Inferior parietal cortex (tissue), 1 donor: ENCODE measurements at regions not wholly inside any gene's neighbourhood (a gene's known extent, or its start where the extent isn't known, plus 50 kb on each side); places are given as distances from the start of the nearest gene placed in this dataset.
"Not testable (repeated sequence)": the region's sequence is repeated elsewhere in the genome, so short reads cannot be mapped to it uniquely, and the experiment has no call there.

ENCODE experiments used
- DNase-seq: peaks from one replicate; pipeline ENCODE4 v3.0.0-alpha.2; 2016; ENCODE audit errors: extremely low spot score

DNA sequence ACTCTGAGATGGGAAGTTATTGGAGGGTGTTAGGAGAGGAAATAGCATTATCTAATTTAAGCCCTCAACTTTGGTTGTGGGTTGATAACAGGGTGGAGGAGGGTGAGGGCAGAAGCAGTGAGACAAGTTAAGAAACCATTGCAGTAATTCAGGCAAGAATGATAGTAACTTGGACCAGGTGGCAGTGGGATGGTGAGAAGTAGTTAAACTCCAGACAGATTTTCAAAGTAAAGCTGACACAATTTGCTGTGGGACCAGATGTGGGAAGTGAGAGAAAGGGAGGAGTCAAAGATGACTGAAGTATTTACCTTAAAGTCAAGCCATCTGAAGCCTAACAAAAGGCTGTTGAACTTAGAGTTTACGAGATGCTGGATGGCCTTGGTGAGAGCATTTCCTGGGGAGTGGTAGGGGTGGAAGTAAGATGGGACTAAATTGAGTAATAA, 163.2 kb upstream of the KLF7 start:
- no peak for DNase-seq

DNA sequence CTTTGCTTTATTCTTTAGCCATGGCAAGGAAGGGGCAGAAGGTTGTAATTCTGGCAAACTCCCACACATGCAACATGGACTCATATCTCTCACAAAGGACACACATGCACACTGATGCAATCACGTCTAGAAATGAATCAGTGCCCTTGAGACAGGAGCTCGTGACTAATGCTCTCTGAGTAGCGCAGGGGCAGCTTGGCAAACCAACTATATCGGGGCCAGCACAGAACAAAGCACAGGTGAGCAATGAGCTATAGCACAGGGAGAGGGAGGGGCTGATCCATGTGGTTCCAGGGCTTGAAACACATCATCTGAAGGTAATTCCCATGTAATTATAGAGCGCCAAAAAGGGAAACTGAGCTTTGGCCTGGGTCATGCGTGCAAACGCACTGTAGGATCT, 165.2 kb upstream of the KLF7 start:
- no peak for DNase-seq

DNA sequence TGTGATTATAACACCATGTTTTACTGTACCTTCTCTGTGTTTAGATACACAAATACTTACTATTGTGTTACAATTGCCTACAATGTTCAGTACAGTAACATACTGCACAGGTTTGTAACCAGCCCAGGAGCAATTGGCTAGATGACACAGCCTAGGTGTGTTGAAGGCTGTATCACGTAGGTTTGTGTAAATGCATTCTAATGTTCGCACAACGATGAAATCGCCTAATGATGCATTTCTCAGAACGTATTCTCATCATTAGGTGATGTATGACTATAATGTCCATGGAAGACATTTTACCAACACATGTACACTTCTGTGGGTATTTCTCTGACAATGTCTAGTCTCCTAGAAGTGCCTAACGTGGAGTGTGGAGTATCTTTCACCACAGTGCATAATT, 165.9 kb upstream of the KLF7 start:
- DNase-seq: no peak

DNA sequence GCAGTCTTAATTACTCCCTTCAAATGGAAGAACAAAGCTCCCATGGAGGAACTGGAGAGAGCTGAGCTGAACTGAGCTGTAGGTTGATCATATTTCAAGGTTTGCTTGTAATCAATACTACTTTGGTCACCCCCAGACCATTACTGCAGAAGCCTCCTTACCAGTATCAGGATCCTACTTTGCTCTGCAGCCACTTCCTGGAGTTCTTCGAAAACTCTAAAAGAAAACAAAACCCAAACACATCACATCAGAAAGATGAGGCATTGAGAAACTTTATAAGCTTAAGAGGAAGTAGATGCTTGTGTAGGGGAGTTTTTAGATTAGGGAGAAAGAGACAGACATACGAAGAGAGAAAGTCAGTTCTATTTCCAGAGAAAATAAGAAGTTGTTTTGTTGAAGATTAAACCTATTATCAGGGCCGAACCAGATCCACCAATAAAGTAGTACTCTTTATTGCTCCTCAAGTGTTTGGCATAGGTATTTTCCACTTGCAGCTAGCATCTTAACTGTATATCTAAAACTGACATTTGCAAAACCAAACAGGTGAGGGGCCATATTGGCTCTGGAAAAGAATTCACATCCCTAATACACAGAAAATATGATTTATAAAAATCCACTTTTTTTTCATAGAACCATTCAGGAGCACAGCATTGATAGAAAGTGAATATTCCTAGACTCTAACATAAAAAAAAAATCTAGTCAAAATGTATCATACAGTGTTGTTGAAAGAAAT, 166.9 kb upstream of the KLF7 start:
- no peak for DNase-seq

DNA sequence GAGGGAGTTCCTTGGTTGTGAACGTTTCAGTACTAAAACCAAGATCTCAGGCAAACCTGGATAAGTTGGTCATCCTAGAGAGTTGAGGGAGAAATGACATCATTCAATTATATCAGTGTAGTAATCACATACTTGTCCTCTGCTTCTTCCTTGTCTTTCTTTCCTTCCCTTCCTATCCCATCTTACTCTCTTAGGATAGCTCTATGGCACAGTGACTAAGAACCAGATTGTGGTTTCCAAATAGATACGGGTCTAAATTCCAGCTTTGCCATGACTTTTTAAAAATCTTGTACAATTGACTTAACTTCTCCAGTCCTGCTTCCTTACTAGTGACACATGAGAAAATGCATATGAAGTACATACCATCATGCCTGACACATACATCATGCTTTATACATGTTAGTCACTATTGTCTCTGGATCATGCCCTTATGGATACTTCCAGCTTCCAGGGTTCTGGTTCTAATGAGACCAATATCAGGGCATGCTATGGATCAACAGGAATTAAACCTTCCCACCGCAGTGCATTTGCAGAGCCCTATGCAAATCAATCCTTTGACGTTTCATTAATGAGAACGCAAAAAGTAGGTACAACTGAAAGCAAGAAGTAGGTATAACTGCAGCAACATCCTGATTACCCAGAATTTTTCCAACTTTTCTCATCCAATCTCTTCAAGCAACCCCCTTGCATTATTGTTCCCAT, 168.0 kb upstream of the KLF7 start:
- DNase-seq: no peak

DNA sequence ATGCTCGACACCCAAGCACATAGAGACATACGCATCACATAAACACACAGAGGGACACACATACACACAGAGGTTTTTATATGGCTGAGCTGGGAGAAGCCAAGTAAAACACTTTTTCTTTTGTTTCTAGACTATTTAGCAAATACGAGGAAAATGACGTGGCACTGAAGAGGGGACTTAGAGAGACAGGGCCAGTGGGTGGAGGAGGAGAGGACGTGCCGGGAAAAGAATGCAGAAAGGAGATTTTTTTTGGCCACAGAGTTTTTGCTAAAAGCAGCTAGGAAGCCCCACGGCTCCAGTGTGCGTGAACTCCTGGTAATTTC, 168.5 kb upstream of the KLF7 start:
- DNase-seq: no peak

DNA sequence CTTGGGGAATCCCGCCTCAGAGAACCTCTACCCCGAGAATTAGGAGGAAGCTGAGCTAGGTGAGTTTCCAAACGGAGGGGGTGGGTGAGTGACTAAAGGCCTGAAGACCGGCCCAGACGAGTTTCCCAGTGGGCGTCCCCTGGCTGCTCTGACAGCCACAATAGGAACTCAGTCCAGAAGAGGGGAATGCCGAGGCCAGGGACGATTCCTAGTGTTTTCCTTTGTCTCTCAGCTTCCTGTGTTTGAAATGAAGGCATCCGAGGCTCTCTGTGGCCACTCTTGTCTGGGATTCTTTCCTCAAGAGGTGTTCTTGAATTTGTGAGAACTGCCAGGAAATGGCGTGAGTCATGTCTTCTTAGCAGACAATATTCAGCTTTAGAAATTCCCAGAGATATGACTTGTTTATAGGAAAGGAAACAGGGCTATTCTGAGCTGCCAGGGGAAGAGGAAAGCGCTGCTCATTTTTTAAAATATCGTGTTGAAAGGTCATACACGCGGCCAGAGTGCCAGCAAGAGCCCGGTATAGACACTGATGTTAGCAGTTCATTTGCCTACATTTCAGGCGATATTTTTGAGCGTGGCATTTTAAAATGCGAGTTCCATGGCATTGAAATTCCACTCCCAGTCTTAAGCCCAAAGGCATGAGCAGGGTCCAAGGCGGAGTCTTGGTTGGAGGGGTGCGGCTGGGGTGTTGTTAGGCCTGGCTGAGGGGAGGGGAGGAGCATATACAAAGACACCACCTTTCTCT, 169.1 kb upstream of the KLF7 start:
- DNase-seq: no peak

DNA sequence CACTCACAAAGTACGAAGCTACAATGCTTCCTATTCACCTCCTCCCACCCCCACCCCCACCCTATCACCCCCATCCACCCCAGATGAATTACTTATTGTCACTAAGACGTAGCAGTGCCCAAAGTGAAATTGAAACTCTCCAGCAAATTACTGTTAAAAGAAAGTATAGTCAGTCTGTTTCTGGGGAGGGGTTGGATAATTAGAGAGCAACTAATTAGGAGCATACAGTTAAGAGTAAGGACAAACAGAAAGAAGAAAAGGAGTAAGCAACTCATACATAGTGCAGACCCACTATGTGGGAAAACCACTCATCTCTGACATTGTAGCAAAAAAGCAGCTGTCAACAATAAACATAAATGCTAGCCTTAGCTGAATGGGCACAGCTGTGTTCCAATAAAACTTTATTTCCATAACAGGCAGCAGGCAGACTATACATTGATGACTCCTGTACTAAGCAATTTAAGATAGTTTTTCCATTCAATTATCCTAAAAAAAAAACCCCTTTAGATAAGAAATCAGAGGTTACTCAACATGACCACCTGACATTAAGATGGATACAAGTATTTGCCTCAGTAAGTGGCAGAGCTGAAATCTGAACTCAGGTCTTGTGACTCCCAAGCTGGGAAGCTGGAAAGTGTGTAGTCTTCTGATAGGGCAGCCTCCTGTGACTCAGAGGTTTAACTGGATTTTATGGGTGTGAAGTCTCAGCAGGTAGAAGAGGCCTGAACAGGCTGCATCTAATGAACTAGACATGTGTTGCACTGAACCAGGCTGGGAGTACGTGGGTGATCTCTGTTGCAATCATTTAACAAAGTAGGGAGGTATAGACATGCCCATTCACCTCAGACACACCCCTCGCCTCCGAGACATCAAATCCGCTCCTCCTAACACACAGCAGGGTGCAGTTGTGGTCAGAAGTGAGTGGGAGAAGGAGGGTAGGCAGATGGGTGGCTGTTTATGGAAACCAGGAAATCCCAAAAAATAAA, 171.8 kb upstream of the KLF7 start:
- DNase-seq: no peak

DNA sequence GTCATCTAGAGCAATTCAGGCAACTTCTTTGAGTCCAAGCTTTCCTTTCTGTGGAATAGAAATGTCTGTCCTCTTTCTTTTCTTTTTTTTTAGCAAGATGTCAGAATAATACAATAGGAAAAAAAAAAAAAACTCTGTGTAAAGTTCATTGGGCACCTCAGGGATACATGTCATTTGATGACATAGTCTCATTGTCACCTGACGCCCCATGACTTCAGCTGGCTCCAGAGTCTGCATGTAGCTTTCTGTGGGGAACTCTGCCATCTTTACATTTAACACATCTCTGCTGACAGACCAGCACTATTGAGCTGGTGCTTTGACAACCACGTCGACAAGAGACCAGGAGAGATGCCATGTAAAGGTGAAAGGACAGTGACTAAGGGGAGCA, 172.5 kb upstream of the KLF7 start:
- no peak for DNase-seq

DNA sequence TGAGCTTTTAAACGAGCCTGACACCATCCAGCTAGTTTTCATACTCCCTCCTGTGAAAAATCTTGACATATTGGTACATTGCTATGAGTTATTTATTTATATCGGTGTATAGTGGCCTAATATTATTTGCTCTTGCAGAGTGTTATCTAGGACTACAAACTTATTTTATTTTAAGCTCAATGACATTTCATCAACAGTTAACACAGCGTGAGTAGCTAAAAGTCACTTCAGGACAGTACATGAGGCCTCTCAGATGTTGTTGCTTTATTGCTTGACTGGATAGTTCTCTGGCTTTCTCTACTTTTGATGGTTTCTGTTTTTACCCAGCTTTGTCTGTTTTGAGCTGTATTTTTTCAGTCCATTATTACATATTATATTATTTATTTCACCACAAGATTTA, 172.9 kb upstream of the KLF7 start:
- no peak for DNase-seq

DNA sequence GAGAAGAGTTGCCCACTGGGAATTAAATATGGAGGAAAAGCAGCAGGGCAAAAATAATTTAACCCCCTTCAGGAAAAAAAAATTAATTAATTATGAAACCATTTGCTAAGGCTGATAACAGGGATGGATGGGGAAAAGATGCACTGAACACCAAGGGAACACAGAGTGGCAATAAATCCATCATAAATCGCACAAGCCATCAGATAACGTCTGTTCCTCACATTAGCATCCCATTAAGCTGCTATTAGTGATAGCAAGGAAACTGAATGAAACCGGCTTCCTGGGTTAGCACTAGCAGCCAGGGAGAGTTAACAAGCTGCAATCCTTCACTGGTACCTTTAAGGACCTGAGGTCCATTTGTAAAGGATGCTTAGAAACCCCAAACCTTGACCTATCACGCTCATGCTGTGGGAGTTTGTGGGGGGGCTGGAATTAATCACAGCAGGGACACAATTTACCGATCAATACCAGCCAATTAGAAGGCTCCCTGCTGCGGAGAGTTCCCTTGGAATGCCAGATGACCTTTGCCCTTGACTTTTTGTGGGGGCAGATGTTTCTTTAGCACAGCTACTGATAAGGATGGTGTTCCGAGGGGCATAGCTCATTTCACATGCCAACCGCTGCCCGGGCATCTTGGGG, 175.5 kb upstream of the KLF7 start:
- no peak for DNase-seq

DNA sequence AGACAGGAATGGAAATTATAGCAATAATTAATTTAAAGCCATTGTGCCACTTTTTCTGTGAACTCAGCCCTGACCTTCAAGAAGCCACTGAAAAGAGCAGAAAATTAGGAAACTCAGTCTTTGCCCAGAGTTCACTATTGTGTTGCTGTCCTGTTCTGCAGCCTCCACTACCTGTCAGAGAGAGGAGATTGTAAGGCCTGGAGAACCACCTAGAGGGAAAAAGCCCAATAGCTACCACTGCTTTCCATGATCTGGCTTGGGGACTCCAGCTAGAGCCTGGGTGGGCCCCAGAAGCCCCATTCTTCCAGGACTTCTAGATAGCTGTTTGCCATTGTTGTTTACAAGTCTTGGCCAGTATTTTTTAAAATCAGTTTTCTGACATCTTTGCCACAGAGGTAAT, 176.1 kb upstream of the KLF7 start:
- no peak for DNase-seq

DNA sequence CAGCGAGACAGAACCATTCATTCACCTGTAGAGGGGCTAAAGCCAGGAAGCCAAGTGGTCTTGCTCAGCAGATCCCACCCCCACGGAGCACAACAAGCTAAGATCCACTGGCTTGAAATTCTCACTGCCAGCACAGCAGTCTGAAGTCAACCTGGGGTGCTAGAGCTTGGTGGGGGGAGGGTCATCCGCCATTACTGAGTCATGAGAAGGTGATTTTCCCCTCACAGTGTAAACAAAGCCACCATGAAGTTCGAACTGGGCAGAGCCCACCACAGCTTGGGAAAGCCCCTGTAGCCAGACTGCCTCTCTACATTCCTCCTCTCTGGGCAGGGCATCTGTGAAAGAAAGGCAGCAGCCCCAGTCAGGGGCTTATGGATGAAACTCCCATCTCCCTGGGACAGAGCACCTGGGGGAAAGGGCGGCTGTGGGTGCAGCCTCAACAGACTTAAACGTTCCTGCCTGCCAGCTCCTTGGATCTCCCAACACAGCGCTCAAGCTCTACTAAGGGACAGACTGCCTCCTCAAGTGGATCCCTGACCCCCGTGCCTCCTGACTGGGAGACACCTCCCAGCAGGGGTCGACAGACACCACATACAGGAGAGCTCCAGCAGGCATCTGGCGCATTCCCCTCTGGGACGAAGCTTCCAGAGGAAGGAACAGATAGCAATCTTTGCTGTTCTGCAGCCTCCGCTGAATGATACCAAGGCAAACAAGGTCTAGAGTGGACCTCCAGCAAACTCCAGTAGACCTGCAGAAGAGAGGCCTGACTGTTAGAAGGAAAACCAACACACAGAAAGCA, 179.0 kb upstream of the KLF7 start:
- DNase-seq: not testable (repeated sequence)

DNA sequence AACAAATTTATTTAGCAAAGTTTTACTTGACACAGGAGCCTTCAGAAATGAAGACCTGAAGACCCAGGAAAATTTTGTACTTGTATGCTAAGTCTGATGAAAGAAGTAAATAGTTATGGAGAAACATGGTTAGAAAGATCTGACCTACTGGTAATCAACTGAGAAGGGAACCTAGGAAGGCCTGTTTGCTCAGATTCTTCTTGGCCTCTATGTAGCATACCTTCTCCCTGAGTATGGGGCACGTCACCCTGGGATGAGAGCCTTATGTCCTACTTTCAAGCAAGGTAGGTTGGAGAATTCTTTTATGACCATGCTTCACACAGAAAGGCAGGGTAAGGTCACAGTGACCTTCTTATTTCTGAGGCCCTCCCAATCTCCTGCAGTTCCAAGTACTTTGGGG, 178.6 kb upstream of the CREB1 start:
- DNase-seq: no peak

DNA sequence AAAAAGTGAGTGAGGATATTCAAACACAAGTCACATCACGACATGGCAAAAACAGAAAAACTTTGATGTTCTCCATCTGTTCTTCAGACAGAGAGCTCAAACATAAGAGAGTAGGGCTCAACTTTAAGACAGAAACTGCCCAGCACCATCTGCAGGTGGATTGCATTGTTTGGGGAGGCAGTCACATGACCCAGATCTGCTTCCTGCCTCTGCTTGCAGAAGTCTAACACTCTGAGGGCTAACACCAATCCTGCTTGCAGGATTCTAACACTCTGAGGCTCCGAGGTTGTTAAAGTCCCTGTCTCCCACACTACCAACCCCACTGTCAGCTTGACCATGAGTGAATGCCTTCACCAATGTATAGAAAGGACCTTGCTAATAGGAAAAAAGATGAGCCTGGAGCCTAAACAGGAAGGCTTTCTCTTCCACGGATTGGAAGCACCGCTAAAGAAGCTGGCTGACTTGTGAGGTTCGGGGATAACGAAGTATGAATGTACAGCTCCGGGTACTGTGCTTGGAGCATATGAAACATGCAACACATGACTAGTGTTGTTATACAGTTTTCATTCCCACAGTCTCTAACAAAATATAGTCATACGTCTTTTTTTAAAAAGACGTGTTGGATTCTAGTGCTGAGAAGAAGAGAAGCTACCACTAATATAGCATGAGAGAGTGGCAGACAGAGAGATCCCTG, 176.6 kb upstream of the CREB1 start:
- DNase-seq: peak; percentile 76

DNA sequence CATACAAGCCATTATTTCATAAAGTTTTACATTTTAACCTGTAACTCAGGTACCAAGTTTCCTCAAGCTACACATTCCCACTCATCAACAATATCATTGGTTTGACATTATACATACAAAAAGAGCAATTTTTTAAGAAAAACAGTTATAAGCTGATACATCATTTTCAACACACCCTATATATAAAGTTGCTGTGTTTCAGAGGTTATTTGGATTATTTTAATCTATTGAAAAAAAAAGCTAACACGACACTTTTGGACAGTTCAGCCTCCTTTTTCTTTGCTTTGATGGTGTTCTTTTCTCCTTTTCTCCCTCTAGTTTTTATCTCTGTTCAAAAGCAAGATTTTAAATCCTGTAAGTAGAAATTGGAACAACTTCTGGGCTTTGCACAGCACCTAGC, 175.9 kb upstream of the CREB1 start:
- no peak for DNase-seq

DNA sequence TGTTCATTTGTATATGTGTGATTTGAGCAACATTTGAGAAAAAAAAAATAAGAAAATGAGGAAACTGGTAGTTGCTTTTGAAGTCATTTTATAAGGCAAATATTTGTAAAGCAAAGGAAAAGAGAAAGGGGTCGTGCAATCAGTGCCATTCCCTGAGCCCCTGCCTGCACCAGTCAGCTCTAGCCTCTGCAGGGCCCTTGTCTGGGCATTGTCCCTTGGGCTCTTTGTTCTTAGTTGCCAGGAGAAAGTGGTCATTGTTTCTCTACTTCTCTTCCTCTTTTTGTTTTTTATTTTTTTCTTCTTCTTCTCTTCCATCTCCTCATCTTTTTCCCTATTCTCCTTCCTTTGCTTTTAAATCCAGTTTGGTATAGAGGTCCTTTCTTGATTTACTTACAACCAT, 175.3 kb upstream of the CREB1 start:
- DNase-seq: no peak

DNA sequence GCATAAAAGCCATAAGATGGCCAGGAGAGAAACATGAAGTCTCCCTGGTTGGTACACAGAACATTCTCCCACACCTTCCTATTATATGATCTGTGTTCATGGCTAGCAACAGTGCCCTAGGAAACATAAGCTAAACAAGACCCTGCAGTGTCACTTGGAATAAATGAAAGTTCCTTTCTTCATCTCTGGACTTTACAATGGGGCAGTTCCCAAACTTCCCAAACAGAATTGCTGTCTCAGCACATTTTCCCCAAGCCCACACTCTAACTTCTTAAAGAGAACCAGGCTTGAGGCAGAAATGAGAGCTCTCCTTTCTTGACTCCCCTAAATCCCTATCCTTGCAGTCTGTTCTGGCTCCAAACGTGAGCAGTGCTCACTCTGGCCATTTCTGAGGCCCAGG, 173.2 kb upstream of the CREB1 start:
- no peak for DNase-seq

DNA sequence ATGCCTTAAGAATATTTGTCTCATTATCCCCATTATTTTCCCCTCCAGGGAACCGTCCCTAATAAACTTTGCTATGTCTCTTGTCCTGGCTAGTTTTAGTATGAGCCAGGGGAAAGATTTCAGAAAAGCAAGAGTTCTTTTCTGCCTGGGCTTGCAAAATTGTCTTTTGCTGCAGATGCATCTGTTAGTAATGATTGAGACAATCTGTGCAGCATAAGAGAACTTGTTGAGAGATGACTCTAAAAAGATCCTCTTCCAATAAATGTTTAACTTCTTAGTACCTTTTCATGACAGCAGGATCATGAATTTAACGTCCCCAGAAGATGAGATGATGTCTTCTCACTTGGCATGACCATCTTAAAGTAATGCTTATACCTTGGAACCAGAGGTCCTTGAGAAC, 172.5 kb upstream of the CREB1 start:
- no peak for DNase-seq

DNA sequence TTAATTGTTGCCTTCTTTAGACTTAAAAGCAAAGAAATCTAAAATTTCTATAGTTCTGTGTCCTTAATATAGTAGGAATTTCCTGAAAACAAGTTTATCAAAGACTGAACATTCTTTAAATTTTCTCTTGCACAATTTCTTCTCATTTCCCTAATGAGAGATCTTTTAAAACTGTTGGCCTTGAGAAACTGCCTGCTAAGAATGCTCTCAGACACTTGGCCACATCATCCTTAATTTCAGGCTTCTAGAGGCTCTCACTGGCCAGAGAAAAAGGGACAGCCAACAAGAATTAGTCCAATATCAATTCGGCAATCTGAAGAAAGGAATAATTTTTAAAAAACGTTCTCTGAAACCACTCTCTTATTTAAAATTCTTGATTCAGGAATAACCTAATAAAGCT, 167.0 kb upstream of the CREB1 start:
- DNase-seq: no peak
